Keratinocyte (primary cell): ENCODE measurements at regions not wholly inside any gene's neighbourhood (a gene's known extent, or its start where the extent isn't known, plus 50 kb on each side); places are given as distances from the start of the nearest gene placed in this dataset.

Experiments
- DNase-seq: peaks from one replicate; pipeline ENCODE4 v3.0.0-alpha.2; 2011; ENCODE audit warnings: low read depth, missing footprints, low spot score
- FAIRE-seq: peaks from 2 replicates; lab custom pipeline; 2011; peaks lifted over from hg19 to GRCh38; lab: Jason Lieb, UNC
- H2AFZ ChIP-seq: 2 replicates; pipeline ENCODE4 v1.6.0; 2012; ENCODE audit warnings: low read length, control low read depth, inconsistent platforms; ENCODE audit not compliant: control insufficient read depth
- H3K27ac ChIP-seq: 2 replicates; pipeline ENCODE4 v1.5.1; 2011; ENCODE audit warnings: low read length; ENCODE audit not compliant: control insufficient read depth, insufficient read depth
- H3K27me3 ChIP-seq: 3 replicates; pipeline ENCODE4 v1.6.0; 2011; ENCODE audit warnings: low read length; ENCODE audit not compliant: control insufficient read depth, insufficient read depth; ENCODE audit errors: extremely low read depth
- H3K36me3 ChIP-seq, 2 experiments: 2 replicates in 1 of 2; 3 replicates in 1 of 2; pipeline ENCODE4 v1.5.1; 2011; ENCODE audit warnings: low read length in 2 of 2, mild to moderate bottlenecking in 1 of 2; ENCODE audit not compliant: control insufficient read depth in 2 of 2, insufficient read depth in 2 of 2; ENCODE audit errors: extremely low read depth in 1 of 2
- H3K4me1 ChIP-seq: 3 replicates; pipeline ENCODE4 v1.5.1; 2011; ENCODE audit warnings: low read length; ENCODE audit not compliant: control insufficient read depth, insufficient read depth; ENCODE audit errors: extremely low read depth
- H3K4me2 ChIP-seq: 3 replicates; pipeline ENCODE4 v1.6.0; 2011; ENCODE audit warnings: low read depth, low read length; ENCODE audit not compliant: control insufficient read depth, insufficient read depth; ENCODE audit errors: extremely low read depth
- H3K4me3 ChIP-seq, 3 experiments: fragments of 200-600 bp in 1 of 3; sonication (generic) in 1 of 3; 2 replicates in 2 of 3; 3 replicates in 1 of 3; pipeline ENCODE4 v1.5.1; 2011 to 2016; ENCODE audit warnings: low read length in 3 of 3, mild to moderate bottlenecking in 3 of 3, control low read depth in 2 of 3, inconsistent platforms in 1 of 3, low read depth in 1 of 3, mixed read lengths in 1 of 3, mixed run types in 1 of 3, moderate library complexity in 1 of 3; ENCODE audit not compliant: control insufficient read depth in 2 of 3, insufficient read depth in 2 of 3; ENCODE audit errors: extremely low read depth in 1 of 3
- H3K79me2 ChIP-seq: 2 replicates; pipeline ENCODE4 v1.6.0; 2012; ENCODE audit warnings: low read length; ENCODE audit not compliant: control insufficient read depth, insufficient read depth
- H3K9ac ChIP-seq: 3 replicates; pipeline ENCODE4 v1.6.0; 2011; ENCODE audit warnings: low read length; ENCODE audit not compliant: control insufficient read depth, insufficient read depth; ENCODE audit errors: extremely low read depth
- H3K9me1 ChIP-seq: 3 replicates; pipeline ENCODE4 v1.6.0; 2011; ENCODE audit warnings: low read length; ENCODE audit not compliant: control insufficient read depth, insufficient read depth; ENCODE audit errors: extremely low read depth
- H3K9me3 ChIP-seq: 2 replicates; pipeline ENCODE4 v1.5.1; 2012; ENCODE audit warnings: low read depth, low read length; ENCODE audit not compliant: control insufficient read depth
- H4K20me1 ChIP-seq: 3 replicates; pipeline ENCODE4 v1.6.0; 2011; ENCODE audit warnings: low read length; ENCODE audit not compliant: control insufficient read depth, insufficient read depth; ENCODE audit errors: extremely low read depth
- CTCF ChIP-seq, 3 experiments: IDR thresholded peaks in 1 of 3; conservative IDR thresholded peaks in 1 of 3; optimal IDR thresholded peaks in 1 of 3; 2 replicates in 2 of 3; 3 replicates in 1 of 3; pipeline versions ENCODE3 to v1.5.1; 2011; ENCODE audit warnings: low read length in 3 of 3, mild to moderate bottlenecking in 3 of 3, moderate library complexity in 2 of 3, control low read depth in 1 of 3, inconsistent platforms in 1 of 3; ENCODE audit not compliant: insufficient read depth in 2 of 3; ENCODE audit errors: extremely low read depth in 1 of 3
- EZH2 ChIP-seq: IDR thresholded peaks from one replicate; pipeline ENCODE4 v1.6.1; 2012; ENCODE audit warnings: inconsistent platforms, mild to moderate bottlenecking, low read length, moderate library complexity
- dilution Hi-C: fragments of 300-500 bp; cut with MboI; formaldehyde crosslinking; loops from one replicate; pipeline ENCODE4 v1.7.0; 2020; ENCODE audit warnings: low sequenced_read_pairs; ENCODE audit not compliant: extremely low pct_ligation_motif_present

DNA sequence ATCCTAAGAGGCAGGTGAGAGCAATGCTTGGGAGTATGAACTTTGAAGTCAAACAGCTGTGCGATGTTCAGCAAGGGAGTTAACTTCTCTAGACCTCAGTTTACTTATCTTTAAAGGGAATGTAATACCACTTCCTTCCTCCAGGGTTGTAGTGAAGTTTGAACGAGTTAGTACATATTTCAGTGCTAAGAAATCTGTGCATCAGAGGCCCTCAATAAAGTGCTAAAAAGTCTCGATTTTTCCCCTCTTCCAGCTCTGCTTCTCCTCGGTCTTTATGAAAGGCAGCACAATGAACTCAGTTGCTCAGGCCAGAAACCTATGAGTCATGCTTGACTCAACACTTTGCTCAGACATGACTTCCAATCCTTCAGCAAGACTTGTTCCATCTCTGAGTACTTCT, 418.9 kb downstream of the MDFIC start:
- no peaks in the 10 kb centered on the region for H3K9me3 ChIP-seq
- no peak overlapping the region for H3K9ac ChIP-seq
- no peak overlapping the region for H3K4me3 ChIP-seq
- no peaks in the 10 kb centered on the region for H3K27me3 ChIP-seq
- peak overlapping the region; percentile 64 for H2AFZ ChIP-seq
- H3K79me2 ChIP-seq = no peaks in the 10 kb centered on the region
- no peaks in the 10 kb centered on the region for H3K9me1 ChIP-seq
- peak; percentile 97 for FAIRE-seq
- H3K4me1 ChIP-seq = peaks cover 6% of the 10 kb centered on the region
- peak overlapping the region; percentile 0 for H3K27ac ChIP-seq
- TF ChIP-seq EZH2 (no peak), CTCF (optimal IDR thresholded peaks at IDR 0.05 in 1 of 3, IDR thresholded peaks at IDR 0.05 in 1 of 3, conservative IDR thresholded peaks at IDR 0.05 in 1 of 3; ENCODE audit: extremely low read depth in 1 of 3, insufficient read depth in 2 of 3, low read length in 3 of 3) (peak in 1 of 3 experiments; percentile 2)
- H4K20me1 ChIP-seq = no peaks in the 10 kb centered on the region
- peak overlapping the region; percentile 34 for H3K4me2 ChIP-seq
- dilution Hi-C loops = no loop called here
- peak; percentile 79 for DNase-seq
- H3K36me3 ChIP-seq = no peaks in the 10 kb centered on the region

DNA sequence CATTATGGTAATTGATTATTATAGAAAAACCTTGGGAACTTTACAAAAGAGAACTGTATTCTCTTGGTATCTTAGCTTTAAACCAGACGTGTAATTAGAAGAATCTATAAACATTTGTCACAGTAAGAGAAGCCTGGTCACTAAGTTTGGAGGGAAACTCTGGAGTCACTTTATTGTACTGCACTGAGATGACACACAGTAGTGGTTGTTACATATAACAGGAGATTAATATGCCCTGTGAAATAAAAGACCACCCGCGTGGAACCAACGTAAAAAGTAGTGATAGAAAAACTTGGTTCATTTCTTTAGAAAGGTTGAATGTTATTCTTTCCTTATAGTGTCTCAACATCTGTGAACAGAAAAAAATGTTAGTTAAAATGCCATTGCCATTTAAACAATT, 416.1 kb downstream of the MDFIC start:
- no peak for TF ChIP-seq EZH2
- peaks cover 6% of the 10 kb centered on the region for H3K4me1 ChIP-seq
- H4K20me1 ChIP-seq = no peaks in the 10 kb centered on the region
- dilution Hi-C loops = no loop called here
- no peaks in the 10 kb centered on the region for H3K27me3 ChIP-seq
- no peaks in the 10 kb centered on the region for H3K9me3 ChIP-seq
- H3K27ac ChIP-seq = no peak overlapping the region
- H3K9me1 ChIP-seq = no peaks in the 10 kb centered on the region
- no peak overlapping the region for H3K9ac ChIP-seq
- no peaks in the 10 kb centered on the region for H3K36me3 ChIP-seq
- FAIRE-seq (no peak), DNase-seq (no peak)
- H2AFZ ChIP-seq = no peak overlapping the region
- H3K4me3 ChIP-seq = no peak overlapping the region
- H3K79me2 ChIP-seq = no peaks in the 10 kb centered on the region
- no peak overlapping the region for H3K4me2 ChIP-seq

GRCh38 chr7:115332691-115333090, 410.8 kb downstream of the MDFIC start:
- no peaks in the 10 kb centered on the region for H3K9me3 ChIP-seq
- no peak overlapping the region for H3K9ac ChIP-seq
- no peaks in the 10 kb centered on the region for H3K27me3 ChIP-seq
- DNase-seq = no peak
- no peak overlapping the region for H3K4me3 ChIP-seq
- H2AFZ ChIP-seq = no peak overlapping the region
- FAIRE-seq = peak; percentile 51
- H3K4me2 ChIP-seq = no peak overlapping the region
- H3K27ac ChIP-seq = no peak overlapping the region
- H4K20me1 ChIP-seq = no peaks in the 10 kb centered on the region
- dilution Hi-C loops = no loop called here
- no peaks in the 10 kb centered on the region for H3K4me1 ChIP-seq
- H3K79me2 ChIP-seq = no peaks in the 10 kb centered on the region
- TF ChIP-seq EZH2 (no peak), CTCF (optimal IDR thresholded peaks at IDR 0.05 in 1 of 3, IDR thresholded peaks at IDR 0.05 in 1 of 3, conservative IDR thresholded peaks at IDR 0.05 in 1 of 3; ENCODE audit: extremely low read depth in 1 of 3, insufficient read depth in 2 of 3, low read length in 3 of 3) (no peak)
- H3K36me3 ChIP-seq = no peaks in the 10 kb centered on the region
- no peaks in the 10 kb centered on the region for H3K9me1 ChIP-seq
